Retinal pigment epithelial cell (primary cell): ENCODE measurements at regions not wholly inside any gene's neighbourhood (a gene's known extent, or its start where the extent isn't known, plus 50 kb on each side); places are given as distances from the start of the nearest gene placed in this dataset.
"Not testable (repeated sequence)": the region's sequence is repeated elsewhere in the genome, so short reads cannot be mapped to it uniquely, and the experiment has no call there.

ENCODE experiments used
- DNase-seq: peaks from one replicate; pipeline ENCODE4 v3.0.0-alpha.2; 2010; ENCODE audit warnings: low read depth
- H3K4me3 ChIP-seq: 2 replicates; pipeline ENCODE4 v1.5.1; 2011; ENCODE audit warnings: mild to moderate bottlenecking, low read length, control low read depth, moderate library complexity
- CTCF ChIP-seq: conservative IDR thresholded peaks from 2 replicates; pipeline ENCODE4 v1.5.1; 2011; ENCODE audit warnings: low read depth, low read length, control low read depth, inconsistent platforms

GRCh38 chr1:29686012-29686930 lies 449.9 kb downstream of the PTPRU start:
- no peak for TF ChIP-seq CTCF
- no peak overlapping the region for H3K4me3 ChIP-seq
- no peak for DNase-seq

GRCh38 chr1:29685387-29685786 lies 449.1 kb downstream of the PTPRU start:
- no peak for DNase-seq
- TF ChIP-seq CTCF: no peak
- no peak overlapping the region for H3K4me3 ChIP-seq

GRCh38 chr1:29684141-29684540 lies 447.8 kb downstream of the PTPRU start:
- no peak for DNase-seq
- TF ChIP-seq CTCF: no peak

GRCh38 chr1:29683472-29683871 lies 447.1 kb downstream of the PTPRU start:
- TF ChIP-seq CTCF: no peak
- no peak overlapping the region for H3K4me3 ChIP-seq
- DNase-seq: no peak

More at GRCh38 chr1:29684141-29684540, 447.8 kb downstream of the PTPRU start:
- H3K4me3 ChIP-seq: no peak overlapping the region

GRCh38 chr1:29682919-29683295 lies 446.6 kb downstream of the PTPRU start:
- H3K4me3 ChIP-seq: no peak overlapping the region
- no peak for TF ChIP-seq CTCF
- no peak for DNase-seq

GRCh38 chr1:29682171-29682918 lies 446.0 kb downstream of the PTPRU start:
- H3K4me3 ChIP-seq: no peak overlapping the region
- TF ChIP-seq CTCF: no peak
- no peak for DNase-seq

- not testable (repeated sequence) for H3K4me3 ChIP-seq, DNase-seq
These were observed 445.1 kb downstream of the PTPRU start for GRCh38 chr1:29681416-29681815.
